ENCODE measurements at regions not wholly inside any gene's neighbourhood (a gene's known extent, or its start where the extent isn't known, plus 50 kb on each side); places are given as distances from the start of the nearest gene placed in this dataset.

GRCh38 chr7:81190997-81191768 lies 272.3 kb upstream of the SEMA3C start:
- no peaks in the 10 kb centered on the region for H4K20me1 ChIP-seq (ENCODE audit: insufficient read depth, low read length)
- H3K36me3 ChIP-seq (ENCODE audit: insufficient read depth, low read length), result no peaks in the 10 kb centered on the region
- Mint-ChIP-seq H3K9me3 (ENCODE audit: unreplicated experiment) (no peaks in the 10 kb centered on the region), H3K4me3 (ENCODE audit: unreplicated experiment) (no peak overlapping the region), H3K27ac (ENCODE audit: unreplicated experiment) (peak overlapping the region; percentile 44), H3K27me3 (ENCODE audit: low read depth, unreplicated experiment) (no peaks in the 10 kb centered on the region), H3K36me3 (ENCODE audit: low read depth, unreplicated experiment) (no peaks in the 10 kb centered on the region), H3K4me1 (ENCODE audit: low read depth, unreplicated experiment) (peaks cover 20% of the 10 kb centered on the region)
- H3K27me3 ChIP-seq (ENCODE audit: insufficient read depth, low read length), result no peaks in the 10 kb centered on the region
- no peak for TF ChIP-seq EZH2 (IDR thresholded peaks at IDR 0.05; ENCODE audit: insufficient read depth, low read length)
- no peak for TF ChIP-seq CTCF (IDR thresholded peaks at IDR 0.05; ENCODE audit: insufficient read depth, low read depth, low read length)
- DNase-seq (ENCODE audit: low read depth) (peak; percentile 65), FAIRE-seq (peak; percentile 71)
- no peaks in the 10 kb centered on the region for H3K9me3 ChIP-seq (ENCODE audit: insufficient read depth, low read depth, low read length)
- H3K4me3 ChIP-seq (ENCODE audit: insufficient read depth, low read depth, low read length), result no peak overlapping the region
- H3K79me2 ChIP-seq (ENCODE audit: insufficient read depth, low read length), result no peaks in the 10 kb centered on the region
- no peak overlapping the region for H3K9ac ChIP-seq (ENCODE audit: low read length)
- H3K27ac ChIP-seq (ENCODE audit: low read depth, low read length), result no peak overlapping the region
- no peak overlapping the region for H3K4me2 ChIP-seq (ENCODE audit: low read length)
- H2AFZ ChIP-seq (ENCODE audit: low read depth, low read length), result no peak overlapping the region
- H3K4me1 ChIP-seq (ENCODE audit: insufficient read depth, low read length), result no peaks in the 10 kb centered on the region

DNA sequence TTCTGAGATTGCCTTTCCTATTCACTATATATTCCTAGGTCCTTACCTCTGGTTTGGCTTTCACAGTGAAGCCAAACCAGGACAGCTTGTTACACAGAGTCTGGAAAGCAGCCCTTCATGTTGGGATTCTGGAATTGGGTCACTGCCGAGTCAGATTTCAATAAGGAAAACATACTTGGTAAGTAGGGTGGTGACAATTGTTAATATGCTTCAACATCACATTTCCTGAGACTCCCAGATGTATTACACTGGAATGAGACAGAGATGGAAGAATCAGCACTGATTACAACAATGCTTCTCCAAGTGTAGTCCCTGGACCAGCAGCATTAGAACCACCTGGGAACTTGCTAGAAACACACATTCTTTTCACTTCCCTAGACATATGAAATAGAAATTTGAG lies 268.9 kb upstream of the SEMA3C start:
- H3K9me3 Mint-ChIP-seq (ENCODE audit: unreplicated experiment), result no peaks in the 10 kb centered on the region
- H3K36me3 Mint-ChIP-seq (ENCODE audit: low read depth, unreplicated experiment), result no peaks in the 10 kb centered on the region
- Histone ChIP-seq H3K4me2 (ENCODE audit: low read length) (no peak overlapping the region), H3K36me3 (ENCODE audit: insufficient read depth, low read length) (no peaks in the 10 kb centered on the region), H3K4me1 (ENCODE audit: insufficient read depth, low read length) (no peaks in the 10 kb centered on the region), H3K27ac (ENCODE audit: low read depth, low read length) (no peak overlapping the region), H3K4me3 (ENCODE audit: insufficient read depth, low read depth, low read length) (no peak overlapping the region), H3K9ac (ENCODE audit: low read length) (no peak overlapping the region), H3K79me2 (ENCODE audit: insufficient read depth, low read length) (no peaks in the 10 kb centered on the region), H2AFZ (ENCODE audit: low read depth, low read length) (no peak overlapping the region), H3K27me3 (ENCODE audit: insufficient read depth, low read length) (no peaks in the 10 kb centered on the region), H4K20me1 (ENCODE audit: insufficient read depth, low read length) (no peaks in the 10 kb centered on the region), H3K9me3 (ENCODE audit: insufficient read depth, low read depth, low read length) (no peaks in the 10 kb centered on the region)
- no peak for DNase-seq (ENCODE audit: low read depth)
- H3K4me1 Mint-ChIP-seq (ENCODE audit: low read depth, unreplicated experiment), result peaks cover 20% of the 10 kb centered on the region
- no peak overlapping the region for H3K27ac Mint-ChIP-seq (ENCODE audit: unreplicated experiment)
- no peak for FAIRE-seq
- no peak overlapping the region for H3K4me3 Mint-ChIP-seq (ENCODE audit: unreplicated experiment)
- no peak for TF ChIP-seq CTCF (IDR thresholded peaks at IDR 0.05; ENCODE audit: insufficient read depth, low read depth, low read length)
- no peak for TF ChIP-seq EZH2 (IDR thresholded peaks at IDR 0.05; ENCODE audit: insufficient read depth, low read length)
- H3K27me3 Mint-ChIP-seq (ENCODE audit: low read depth, unreplicated experiment), result no peaks in the 10 kb centered on the region

GRCh38 chr7:81186691-81187090 lies 267.8 kb upstream of the SEMA3C start:
- no peak for TF ChIP-seq CTCF (IDR thresholded peaks at IDR 0.05; ENCODE audit: insufficient read depth, low read depth, low read length)
- TF ChIP-seq EZH2 (IDR thresholded peaks at IDR 0.05; ENCODE audit: insufficient read depth, low read length), result no peak
- Histone ChIP-seq H4K20me1 (ENCODE audit: insufficient read depth, low read length) (no peaks in the 10 kb centered on the region), H3K79me2 (ENCODE audit: insufficient read depth, low read length) (no peaks in the 10 kb centered on the region), H3K4me3 (ENCODE audit: insufficient read depth, low read depth, low read length) (no peak overlapping the region), H3K9ac (ENCODE audit: low read length) (no peak overlapping the region), H3K27ac (ENCODE audit: low read depth, low read length) (no peak overlapping the region), H3K36me3 (ENCODE audit: insufficient read depth, low read length) (no peaks in the 10 kb centered on the region), H3K4me1 (ENCODE audit: insufficient read depth, low read length) (no peaks in the 10 kb centered on the region), H3K4me2 (ENCODE audit: low read length) (no peak overlapping the region), H3K9me3 (ENCODE audit: insufficient read depth, low read depth, low read length) (no peaks in the 10 kb centered on the region), H3K27me3 (ENCODE audit: insufficient read depth, low read length) (no peaks in the 10 kb centered on the region), H2AFZ (ENCODE audit: low read depth, low read length) (no peak overlapping the region)
- DNase-seq (ENCODE audit: low read depth) (peak; percentile 73), FAIRE-seq (no peak)
- peaks cover 20% of the 10 kb centered on the region for H3K4me1 Mint-ChIP-seq (ENCODE audit: low read depth, unreplicated experiment)
- H3K9me3 Mint-ChIP-seq (ENCODE audit: unreplicated experiment), result no peaks in the 10 kb centered on the region
- no peaks in the 10 kb centered on the region for H3K36me3 Mint-ChIP-seq (ENCODE audit: low read depth, unreplicated experiment)
- H3K4me3 Mint-ChIP-seq (ENCODE audit: unreplicated experiment), result no peak overlapping the region
- H3K27ac Mint-ChIP-seq (ENCODE audit: unreplicated experiment), result no peak overlapping the region
- no peaks in the 10 kb centered on the region for H3K27me3 Mint-ChIP-seq (ENCODE audit: low read depth, unreplicated experiment)

Measured in astrocyte (in vitro differentiated cells and primary cell).